HG03139 (cell line): ENCODE measurements at regions not wholly inside any gene's neighbourhood (a gene's known extent, or its start where the extent isn't known, plus 50 kb on each side); places are given as distances from the start of the nearest gene placed in this dataset.

ENCODE experiments used
- ATAC-seq: cut with Tn5 transposase; IDR thresholded peaks from one replicate; pipeline ENCODE4 v1.9.1; 2021; ENCODE audit not compliant: unreplicated experiment

- no peak for ATAC-seq
Observed at GRCh38 chr13:29908416-29909080, 58.1 kb upstream of the UBL3 start.

GRCh38 chr13:29907670-29908069 lies 57.3 kb upstream of the UBL3 start:
- no peak for ATAC-seq

GRCh38 chr13:29906432-29907011 lies 56.1 kb upstream of the UBL3 start:
- no peak for ATAC-seq

GRCh38 chr13:29905845-29906244 lies 55.4 kb upstream of the UBL3 start:
- no peak for ATAC-seq

- no peak for ATAC-seq
Observed at GRCh38 chr13:29903996-29904395, 53.6 kb upstream of the UBL3 start.

GRCh38 chr13:29903543-29903942 lies 53.1 kb upstream of the UBL3 start:
- no peak for ATAC-seq

GRCh38 chr13:29902632-29903305 lies 52.4 kb upstream of the UBL3 start:
- no peak for ATAC-seq

- no peak for ATAC-seq
Observed at GRCh38 chr13:29901710-29902631, 51.6 kb upstream of the UBL3 start.
